GM12864 (cell line): ENCODE measurements at regions not wholly inside any gene's neighbourhood (a gene's known extent, or its start where the extent isn't known, plus 50 kb on each side); places are given as distances from the start of the nearest gene placed in this dataset.

ENCODE experiments used
- DNase-seq: peaks from one replicate; pipeline ENCODE4 v3.0.0-alpha.2; 2011; ENCODE audit warnings: low read depth
- H3K4me3 ChIP-seq: 2 replicates; pipeline ENCODE4 v1.5.1; 2011; ENCODE audit warnings: mild to moderate bottlenecking, low read depth, low read length, control low read depth
- TF ChIP-seq, protein P1 (sequence below): IDR thresholded peaks from 2 replicates; pipeline ENCODE4 v1.5.1; 2011; ENCODE audit warnings: low read depth, mild to moderate bottlenecking, moderate library complexity, low read length, control low read depth, inconsistent platforms; ENCODE audit errors: missing control alignments

DNA sequence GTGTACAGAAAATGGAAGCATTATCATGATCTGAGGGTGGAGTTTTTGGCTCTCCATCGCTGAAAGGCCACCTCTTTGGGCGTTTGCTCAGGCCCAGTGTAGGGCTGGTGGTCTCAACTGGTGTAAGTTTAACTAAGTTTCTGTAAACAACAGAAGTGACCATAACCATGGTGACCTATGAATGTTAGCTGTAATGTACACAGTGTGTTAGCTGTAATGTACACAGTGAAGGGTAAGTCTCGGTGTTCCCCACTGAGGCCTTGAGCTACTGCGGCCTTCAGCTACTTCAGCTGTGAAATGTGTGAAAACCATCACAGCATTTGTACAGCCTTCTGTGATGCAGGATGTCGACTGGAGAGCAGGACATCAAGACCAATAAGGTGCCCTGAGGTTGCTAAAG is 185.2 kb downstream of the MYLK4 start:
- DNase-seq = no peak
- no peak overlapping the region for H3K4me3 ChIP-seq
- TF ChIP-seq, protein P1, sequence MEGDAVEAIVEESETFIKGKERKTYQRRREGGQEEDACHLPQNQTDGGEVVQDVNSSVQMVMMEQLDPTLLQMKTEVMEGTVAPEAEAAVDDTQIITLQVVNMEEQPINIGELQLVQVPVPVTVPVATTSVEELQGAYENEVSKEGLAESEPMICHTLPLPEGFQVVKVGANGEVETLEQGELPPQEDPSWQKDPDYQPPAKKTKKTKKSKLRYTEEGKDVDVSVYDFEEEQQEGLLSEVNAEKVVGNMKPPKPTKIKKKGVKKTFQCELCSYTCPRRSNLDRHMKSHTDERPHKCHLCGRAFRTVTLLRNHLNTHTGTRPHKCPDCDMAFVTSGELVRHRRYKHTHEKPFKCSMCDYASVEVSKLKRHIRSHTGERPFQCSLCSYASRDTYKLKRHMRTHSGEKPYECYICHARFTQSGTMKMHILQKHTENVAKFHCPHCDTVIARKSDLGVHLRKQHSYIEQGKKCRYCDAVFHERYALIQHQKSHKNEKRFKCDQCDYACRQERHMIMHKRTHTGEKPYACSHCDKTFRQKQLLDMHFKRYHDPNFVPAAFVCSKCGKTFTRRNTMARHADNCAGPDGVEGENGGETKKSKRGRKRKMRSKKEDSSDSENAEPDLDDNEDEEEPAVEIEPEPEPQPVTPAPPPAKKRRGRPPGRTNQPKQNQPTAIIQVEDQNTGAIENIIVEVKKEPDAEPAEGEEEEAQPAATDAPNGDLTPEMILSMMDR = no peak

DNA sequence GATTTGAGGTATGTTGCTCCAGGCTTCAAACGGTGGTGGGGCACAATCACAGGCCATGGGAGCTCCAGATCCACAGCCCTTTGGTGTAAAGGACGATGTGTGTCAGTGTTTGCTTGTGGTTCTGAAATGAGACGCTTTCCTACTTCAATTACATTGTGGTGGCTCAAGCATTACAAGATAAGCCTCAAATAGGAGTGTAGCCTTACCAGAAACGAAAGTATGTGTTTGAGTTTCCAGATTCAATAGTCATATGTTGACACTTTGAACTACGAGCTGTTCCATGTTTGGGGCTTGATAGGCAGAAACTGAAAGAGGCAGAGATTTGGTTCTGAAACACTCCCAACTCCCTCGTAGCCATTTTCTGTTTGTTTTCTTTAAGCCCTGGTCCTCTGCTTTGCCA is 187.1 kb downstream of the MYLK4 start:
- TF ChIP-seq, protein P1 = no peak
- H3K4me3 ChIP-seq = no peak overlapping the region
- DNase-seq = peak; percentile 27

DNA sequence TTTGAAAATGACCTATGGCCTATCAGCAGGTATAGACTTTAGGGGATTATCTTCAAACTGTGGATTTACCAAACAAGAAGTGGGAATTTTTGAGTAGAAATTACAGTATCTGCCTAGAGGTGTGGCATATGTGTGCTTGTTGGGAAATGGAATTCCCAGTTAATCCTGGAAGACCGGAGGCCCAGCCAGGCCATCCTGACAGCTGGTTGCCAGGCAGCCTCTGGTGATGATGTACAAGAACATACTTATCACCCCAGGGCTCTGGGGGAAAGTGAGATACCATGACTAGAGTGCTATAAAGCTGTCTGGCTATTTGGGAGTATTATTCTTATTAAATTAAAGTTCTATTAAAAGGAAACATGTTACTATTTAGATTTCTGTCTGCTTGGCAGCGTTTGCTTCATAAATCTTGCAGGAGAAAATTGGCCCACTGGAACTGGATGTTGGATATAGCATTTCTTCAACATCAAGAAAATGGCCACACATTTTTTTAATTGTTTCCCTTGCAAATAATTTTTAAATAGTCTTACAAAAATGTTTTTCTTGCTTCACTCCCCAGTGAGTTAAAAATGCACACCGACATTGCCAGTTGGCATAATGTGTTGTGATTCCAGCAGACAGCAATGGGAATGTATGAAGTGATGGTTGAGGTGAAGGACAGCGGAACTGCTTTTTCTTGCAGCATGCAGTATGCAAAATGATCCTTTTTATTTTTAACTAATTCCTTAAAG is 187.8 kb downstream of the MYLK4 start:
- no peak for DNase-seq
- H3K4me3 ChIP-seq = no peak overlapping the region
- TF ChIP-seq, protein P1 = no peak

DNA sequence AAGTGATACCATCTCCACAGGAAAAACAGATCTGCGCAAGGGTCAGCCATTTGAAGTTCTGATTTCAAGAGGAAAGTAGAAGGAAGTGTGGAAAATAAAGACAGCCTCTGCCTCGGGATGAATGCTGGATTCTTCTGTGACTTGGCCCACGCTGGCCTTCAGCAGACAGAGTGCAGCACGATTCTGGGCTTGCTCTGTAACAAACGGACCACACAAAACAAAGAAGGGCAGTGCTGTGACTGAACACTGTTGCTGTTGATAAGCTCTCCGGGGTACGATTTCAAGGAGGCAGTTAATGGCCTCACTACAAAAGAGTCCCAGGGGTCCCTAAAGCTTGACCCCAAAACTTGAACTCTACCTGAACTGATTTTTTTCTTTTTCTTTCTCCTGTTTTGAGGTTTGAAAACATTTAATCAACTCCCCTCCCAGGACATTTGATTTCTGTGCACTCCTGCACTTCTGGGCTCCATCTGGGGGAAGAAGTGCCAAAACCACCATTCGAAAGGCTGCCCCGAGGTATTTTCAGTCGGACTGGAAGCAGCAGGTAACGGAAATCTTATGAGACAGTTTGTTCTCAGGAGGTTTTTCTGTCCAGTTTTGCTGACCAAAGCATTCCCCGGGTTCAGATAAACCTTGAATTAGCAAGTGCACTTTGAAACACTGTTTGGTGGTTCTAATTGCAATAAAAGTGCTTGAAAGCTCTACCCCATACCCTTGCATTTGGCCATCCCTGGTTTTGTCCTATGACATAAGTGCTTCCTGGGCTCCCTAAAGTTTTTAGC is 189.6 kb downstream of the MYLK4 start:
- no peak overlapping the region for H3K4me3 ChIP-seq
- TF ChIP-seq, protein P1 = no peak
- no peak for DNase-seq

DNA sequence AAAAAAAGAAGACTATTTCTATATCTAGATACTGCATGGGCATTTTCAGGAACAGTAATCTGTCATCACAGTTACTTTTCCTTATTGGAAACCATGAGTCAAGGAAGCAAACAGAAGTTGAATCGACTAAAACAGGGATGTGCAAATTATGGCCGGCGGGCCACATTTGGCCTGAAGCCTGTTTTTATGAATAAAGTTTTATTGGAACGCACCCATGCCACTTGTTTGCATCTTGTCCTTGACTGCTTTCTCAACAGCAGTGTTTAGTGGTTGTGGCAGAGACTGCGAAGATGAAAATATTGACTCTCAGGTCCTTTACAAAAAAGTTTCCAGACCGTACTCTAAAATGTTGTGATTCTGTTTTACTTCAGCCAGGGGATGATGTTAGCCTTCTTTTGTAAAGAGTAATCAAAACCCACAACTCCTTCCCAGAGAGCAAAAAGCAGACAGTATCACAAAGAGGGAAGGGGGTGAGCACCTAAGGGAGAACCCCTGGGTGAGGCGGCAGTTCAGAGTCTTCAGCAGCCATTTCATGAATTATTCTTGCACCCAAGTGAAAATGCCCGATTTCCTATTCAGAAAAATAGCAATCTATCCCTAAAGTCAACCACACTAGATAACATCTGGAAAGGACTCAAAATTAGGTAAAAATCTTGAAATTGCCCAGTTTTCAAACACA is 190.4 kb downstream of the MYLK4 start:
- H3K4me3 ChIP-seq = no peak overlapping the region
- no peak for DNase-seq
- TF ChIP-seq, protein P1 = no peak

DNA sequence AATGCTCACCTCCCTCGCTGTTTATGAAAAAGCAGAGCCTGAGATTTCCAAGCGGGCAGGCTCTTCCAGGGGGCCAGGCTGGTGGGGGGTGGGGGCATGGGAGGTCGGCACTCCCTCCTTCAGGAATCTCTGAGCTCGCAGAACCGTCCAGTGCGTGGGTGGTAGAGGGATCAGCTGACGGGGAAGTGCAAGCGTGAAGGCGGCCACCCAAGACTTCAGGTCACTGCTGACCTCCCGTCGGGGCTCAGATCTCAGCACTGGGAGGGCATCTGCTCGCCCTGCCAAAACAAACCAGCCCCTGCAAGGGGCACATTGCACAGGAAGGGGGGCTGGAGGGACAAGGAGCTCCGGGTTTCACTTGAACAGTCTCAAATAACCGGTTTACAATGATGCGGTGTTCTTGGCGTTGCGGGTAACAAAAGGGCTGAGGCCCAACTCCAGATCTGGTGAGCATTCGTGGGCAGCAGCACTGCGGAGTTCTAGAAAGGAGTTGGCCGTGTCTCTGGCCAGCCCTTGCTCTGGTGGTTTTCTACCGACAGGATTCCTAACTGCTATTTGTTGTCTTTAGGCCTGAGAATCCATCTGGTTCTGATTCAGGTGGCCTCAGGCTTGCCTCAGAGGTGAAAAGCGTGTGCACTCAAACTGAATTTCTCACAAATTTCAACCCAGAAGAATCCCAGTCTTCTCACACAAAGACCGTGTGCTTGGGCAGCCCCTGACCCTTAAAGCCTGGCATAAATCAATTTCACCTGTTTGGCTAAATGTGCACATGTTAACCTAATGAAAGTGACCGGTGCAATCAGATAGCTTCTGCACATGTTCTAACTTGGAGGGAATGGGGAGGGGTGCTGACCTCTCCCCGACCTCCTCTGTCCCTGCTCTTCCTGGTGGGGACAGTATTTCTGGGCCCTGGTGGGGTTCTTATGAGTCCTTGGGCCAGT is 191.6 kb downstream of the MYLK4 start:
- TF ChIP-seq, protein P1 = no peak
- H3K4me3 ChIP-seq = no peak overlapping the region
- DNase-seq = no peak
